Testis (tissue), 2 donors: ENCODE measurements at regions not wholly inside any gene's neighbourhood (a gene's known extent, or its start where the extent isn't known, plus 50 kb on each side); places are given as distances from the start of the nearest gene placed in this dataset.
A peak's percentile ranks its signal among the peaks of the same experiment; 100 is the strongest.
"Not testable (repeated sequence)": the region's sequence is repeated elsewhere in the genome, so short reads cannot be mapped to it uniquely, and the experiment has no call there.

Source experiments
- DNase-seq: peaks from one replicate; pipeline ENCODE4 v3.0.0-alpha.2; 2019
- H3K27ac ChIP-seq, 2 donors: fragments of 200-600 bp; sonication (generic); one replicate each; pipeline ENCODE4 v1.5.1; 2019
- H3K27me3 ChIP-seq: fragments of 200-600 bp; sonication (generic); one replicate; pipeline ENCODE4 v1.5.1; 2019
- H3K36me3 ChIP-seq: fragments of 200-600 bp; sonication (generic); one replicate; pipeline ENCODE4 v1.5.1; 2017; ENCODE audit warnings: low read depth; ENCODE audit errors: missing control alignments
- H3K4me1 ChIP-seq: fragments of 200-600 bp; sonication (generic); one replicate; pipeline ENCODE4 v1.5.1; 2019
- H3K4me3 ChIP-seq, 2 donors: fragments of 200-600 bp; sonication (generic); one replicate each; pipeline ENCODE4 v1.5.1; 2017 to 2019
- H3K9me3 ChIP-seq: fragments of 200-600 bp; sonication (generic); one replicate; pipeline ENCODE4 v1.5.1; 2017
- CTCF ChIP-seq, 3 experiments: fragments of 450-650 bp in 2 of 3; fragments of 200-600 bp in 1 of 3; sonication (generic) in 1 of 3; IDR thresholded peaks; one replicate each; pipeline ENCODE4 v1.5.1; 2016 to 2019; ENCODE audit warnings: antibody characterized with exemption in 3 of 3, mild to moderate bottlenecking in 2 of 3, moderate library complexity in 1 of 3
- POLR2A ChIP-seq: fragments of 450-650 bp; IDR thresholded peaks from one replicate; pipeline ENCODE4 v1.6.1; 2017; ENCODE audit warnings: antibody characterized with exemption, mild to moderate bottlenecking, moderate library complexity
- WGBS, 2 donors: methylation state at CpG; one replicate each; pipeline ENCODE4 v1.1.5; 2018; 5-methylcytosine and 5-hydroxymethylcytosine counted together
- intact Hi-C: fragments of 100-400 bp; cut with DNase I; formaldehyde crosslinking; loops from one replicate; pipeline ENCODE4 v1.15.1; 2023; ENCODE audit warnings: low total_unique reads

DNA sequence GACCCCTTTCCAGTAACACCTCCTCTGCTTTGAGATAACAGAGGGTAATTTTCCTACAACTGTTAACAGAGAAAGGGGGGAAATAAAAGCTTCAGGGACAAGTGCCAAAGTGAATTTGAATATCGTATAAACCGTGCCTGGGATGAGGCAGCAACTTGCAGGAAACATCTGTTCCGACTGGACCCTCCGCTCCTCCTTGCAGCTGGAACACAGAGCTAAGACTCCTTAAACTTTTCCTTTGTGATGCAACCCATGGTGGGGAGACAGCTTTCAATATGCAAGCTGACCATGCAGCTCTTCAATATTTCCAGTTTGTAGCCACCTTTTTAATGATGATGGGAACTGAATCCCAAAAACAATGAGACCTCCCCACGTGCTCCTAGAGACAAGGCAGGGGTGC is 432.6 kb downstream of the ZNF536 start:
- no peak overlapping the region for H3K4me3 ChIP-seq
- TF ChIP-seq POLR2A: no peak
- no peak for TF ChIP-seq CTCF (IDR thresholded peaks at IDR 0.05)
- no peak for DNase-seq
- 33 to 37% methylated on average over 5 of the region's 5 CpGs for WGBS, 2 donors
- no peaks in the 10 kb centered on the region for H3K36me3 ChIP-seq
- H3K27me3 ChIP-seq: no peaks in the 10 kb centered on the region
- intact Hi-C loops: no loop called here
- no peaks in the 10 kb centered on the region for H3K9me3 ChIP-seq
- H3K4me1 ChIP-seq: no peaks in the 10 kb centered on the region
- H3K27ac ChIP-seq: no peak overlapping the region

- H3K27me3 ChIP-seq, H3K4me1 ChIP-seq, H3K36me3 ChIP-seq, H3K4me3 ChIP-seq, DNase-seq, intact Hi-C loops, H3K9me3 ChIP-seq, H3K27ac ChIP-seq: not testable (repeated sequence)
- WGBS, 2 donors: 63 to 65% methylated on average over 3 of the region's 3 CpGs
Measured at GRCh38 chr19:30804333-30804732, 432.1 kb downstream of the ZNF536 start.

GRCh38 chr19:30802424-30803013 is 430.3 kb downstream of the ZNF536 start:
- H3K36me3 ChIP-seq: no peaks in the 10 kb centered on the region
- DNase-seq: no peak
- H3K9me3 ChIP-seq: no peaks in the 10 kb centered on the region
- intact Hi-C loops: no loop called here
- H3K4me3 ChIP-seq: no peak overlapping the region
- H3K4me1 ChIP-seq: no peaks in the 10 kb centered on the region
- TF ChIP-seq POLR2A (no peak), CTCF (IDR thresholded peaks at IDR 0.05) (no peak)
- H3K27me3 ChIP-seq: no peaks in the 10 kb centered on the region
- H3K27ac ChIP-seq: no peak overlapping the region
- 91% methylated on average over 6 of the region's 6 CpGs for WGBS, 2 donors

GRCh38 chr19:30799865-30800755 is 427.9 kb downstream of the ZNF536 start:
- Histone ChIP-seq H3K27ac (no peak overlapping the region), H3K36me3 (no peaks in the 10 kb centered on the region), H3K27me3 (no peaks in the 10 kb centered on the region), H3K9me3 (no peaks in the 10 kb centered on the region), H3K4me1 (no peaks in the 10 kb centered on the region), H3K4me3 (no peak overlapping the region)
- intact Hi-C loops: no loop called here
- DNase-seq: peak; percentile 75
- WGBS, 2 donors: 49 to 54% methylated on average over 21 to 22 of the region's 22 CpGs
- TF ChIP-seq POLR2A (no peak), CTCF (IDR thresholded peaks at IDR 0.05) (peak in 2 of 3 experiments; percentile 49 to 62)

DNA sequence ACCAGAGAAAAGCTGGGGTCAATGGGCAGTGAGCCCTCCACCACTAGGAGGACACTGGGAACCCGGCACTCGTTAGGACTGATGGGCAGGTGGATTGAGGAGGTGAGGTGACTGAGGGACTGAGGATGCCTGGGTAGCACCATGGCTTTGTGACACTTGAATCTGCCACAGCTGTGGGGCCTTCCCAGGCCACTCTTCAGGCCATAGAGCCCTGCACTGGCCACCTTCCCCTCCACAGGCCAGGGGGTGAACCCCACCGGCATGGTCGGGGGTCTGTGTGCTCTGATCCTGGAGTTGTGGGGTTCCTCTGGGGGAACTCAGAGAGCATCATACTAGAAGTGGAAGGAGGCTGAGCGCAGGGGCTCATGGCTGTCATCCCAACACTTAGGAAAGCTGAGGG is 423.5 kb downstream of the ZNF536 start:
- TF ChIP-seq POLR2A (no peak), CTCF (IDR thresholded peaks at IDR 0.05) (no peak)
- no peaks in the 10 kb centered on the region for H3K4me1 ChIP-seq
- 80 to 91% methylated on average over 1 to 5 of the region's 5 CpGs for WGBS, 2 donors
- H3K36me3 ChIP-seq: no peaks in the 10 kb centered on the region
- no peaks in the 10 kb centered on the region for H3K27me3 ChIP-seq
- no peak overlapping the region for H3K4me3 ChIP-seq
- intact Hi-C loops: no loop called here
- H3K27ac ChIP-seq: no peak overlapping the region
- no peaks in the 10 kb centered on the region for H3K9me3 ChIP-seq
- DNase-seq: no peak
